ENCODE measurements at regions not wholly inside any gene's neighbourhood (a gene's known extent, or its start where the extent isn't known, plus 50 kb on each side); places are given as distances from the start of the nearest gene placed in this dataset.
A peak's percentile ranks its signal among the peaks of the same experiment; 100 is the strongest.

- no peaks in the 10 kb centered on the region for H3F3A ChIP-seq (ENCODE audit: insufficient read depth, low read length)
- no peak overlapping the region for H3K4me2 ChIP-seq (ENCODE audit: low read length)
- no peak overlapping the region for H2AFZ ChIP-seq (ENCODE audit: low read length)
- peaks cover 12% of the 10 kb centered on the region for H3K4me1 ChIP-seq (ENCODE audit: insufficient read depth, low read length, severe bottlenecking)
- H3K27me3 ChIP-seq (ENCODE audit: insufficient read depth, low read length), result no peaks in the 10 kb centered on the region
- H3K27ac ChIP-seq (ENCODE audit: low read depth, low read length, poor library complexity, severe bottlenecking), result no peak overlapping the region
- H3K4me3 ChIP-seq (ENCODE audit: low read depth, low read length, poor library complexity, severe bottlenecking), result no peak overlapping the region
- H3K9me2 ChIP-seq (ENCODE audit: low read depth, low read length), result no peaks in the 10 kb centered on the region
- TF ChIP-seq, protein P1, sequence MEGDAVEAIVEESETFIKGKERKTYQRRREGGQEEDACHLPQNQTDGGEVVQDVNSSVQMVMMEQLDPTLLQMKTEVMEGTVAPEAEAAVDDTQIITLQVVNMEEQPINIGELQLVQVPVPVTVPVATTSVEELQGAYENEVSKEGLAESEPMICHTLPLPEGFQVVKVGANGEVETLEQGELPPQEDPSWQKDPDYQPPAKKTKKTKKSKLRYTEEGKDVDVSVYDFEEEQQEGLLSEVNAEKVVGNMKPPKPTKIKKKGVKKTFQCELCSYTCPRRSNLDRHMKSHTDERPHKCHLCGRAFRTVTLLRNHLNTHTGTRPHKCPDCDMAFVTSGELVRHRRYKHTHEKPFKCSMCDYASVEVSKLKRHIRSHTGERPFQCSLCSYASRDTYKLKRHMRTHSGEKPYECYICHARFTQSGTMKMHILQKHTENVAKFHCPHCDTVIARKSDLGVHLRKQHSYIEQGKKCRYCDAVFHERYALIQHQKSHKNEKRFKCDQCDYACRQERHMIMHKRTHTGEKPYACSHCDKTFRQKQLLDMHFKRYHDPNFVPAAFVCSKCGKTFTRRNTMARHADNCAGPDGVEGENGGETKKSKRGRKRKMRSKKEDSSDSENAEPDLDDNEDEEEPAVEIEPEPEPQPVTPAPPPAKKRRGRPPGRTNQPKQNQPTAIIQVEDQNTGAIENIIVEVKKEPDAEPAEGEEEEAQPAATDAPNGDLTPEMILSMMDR (IDR thresholded peaks at IDR 0.05; ENCODE audit: low read length), result no peak
- no peak for TF ChIP-seq EZH2 (IDR thresholded peaks at IDR 0.05; ENCODE audit: borderline replicate concordance, low read length)
- H4K20me1 ChIP-seq (ENCODE audit: insufficient read depth, low read length), result no peaks in the 10 kb centered on the region
- no peaks in the 10 kb centered on the region for H3K36me3 ChIP-seq (ENCODE audit: insufficient read depth, low read length)
- no peak overlapping the region for H3K9ac ChIP-seq (ENCODE audit: low read length)
- no peaks in the 10 kb centered on the region for H3K9me3 ChIP-seq (ENCODE audit: low read length)
- no peaks in the 10 kb centered on the region for H3K79me2 ChIP-seq (ENCODE audit: insufficient read depth, low read length)
Measured at GRCh38 chr2:60657673-60658072, 98.4 kb upstream of the PAPOLG start.

GRCh38 chr2:60659026-60659425 lies 97.0 kb upstream of the PAPOLG start:
- no peaks in the 10 kb centered on the region for H3K36me3 ChIP-seq (ENCODE audit: insufficient read depth, low read length)
- TF ChIP-seq EZH2 (IDR thresholded peaks at IDR 0.05; ENCODE audit: borderline replicate concordance, low read length), result no peak
- TF ChIP-seq, protein P1 (IDR thresholded peaks at IDR 0.05; ENCODE audit: low read length), result peak; percentile 38
- no peaks in the 10 kb centered on the region for H3K27me3 ChIP-seq (ENCODE audit: insufficient read depth, low read length)
- H3F3A ChIP-seq (ENCODE audit: insufficient read depth, low read length), result no peaks in the 10 kb centered on the region
- no peaks in the 10 kb centered on the region for H3K9me3 ChIP-seq (ENCODE audit: low read length)
- no peak overlapping the region for H3K4me3 ChIP-seq (ENCODE audit: low read depth, low read length, poor library complexity, severe bottlenecking)
- no peak overlapping the region for H3K27ac ChIP-seq (ENCODE audit: low read depth, low read length, poor library complexity, severe bottlenecking)
- H3K4me2 ChIP-seq (ENCODE audit: low read length), result no peak overlapping the region
- H3K9me2 ChIP-seq (ENCODE audit: low read depth, low read length), result no peaks in the 10 kb centered on the region
- H2AFZ ChIP-seq (ENCODE audit: low read length), result no peak overlapping the region
- H3K9ac ChIP-seq (ENCODE audit: low read length), result no peak overlapping the region
- H3K4me1 ChIP-seq (ENCODE audit: insufficient read depth, low read length, severe bottlenecking), result peaks cover 12% of the 10 kb centered on the region
- no peaks in the 10 kb centered on the region for H4K20me1 ChIP-seq (ENCODE audit: insufficient read depth, low read length)
- H3K79me2 ChIP-seq (ENCODE audit: insufficient read depth, low read length), result no peaks in the 10 kb centered on the region

DNA sequence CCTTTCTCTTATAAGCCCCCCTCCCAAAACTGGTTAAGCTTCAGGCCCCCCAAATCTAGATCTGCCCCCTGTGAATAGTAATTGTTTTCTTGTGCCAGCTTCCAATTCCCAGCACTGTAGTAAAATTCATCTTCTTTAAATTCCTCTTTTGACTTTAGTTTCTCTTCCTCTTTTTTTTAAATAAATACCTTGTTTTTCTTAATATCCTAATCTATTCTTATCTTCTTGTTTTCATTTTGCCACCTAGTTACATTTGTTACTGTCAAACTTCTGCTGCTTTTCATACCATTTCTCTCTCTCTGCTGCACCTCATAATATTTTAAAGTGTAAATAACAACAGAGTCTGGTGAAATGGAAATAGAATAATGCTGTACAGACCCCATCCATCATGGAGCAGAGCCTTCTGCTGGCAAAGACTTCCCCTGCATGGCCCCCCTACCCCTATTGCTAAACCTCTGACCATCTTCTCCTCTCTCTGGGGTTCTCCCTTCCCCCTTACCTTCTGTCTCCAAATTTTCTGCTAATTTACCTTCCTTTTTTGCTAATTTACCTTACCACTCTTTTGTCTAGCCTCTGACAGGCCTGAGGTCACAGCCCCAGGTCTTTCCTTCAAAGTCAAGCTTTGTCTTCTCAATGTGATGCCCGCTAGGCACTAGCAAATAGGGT lies 94.9 kb upstream of the PAPOLG start:
- H4K20me1 ChIP-seq (ENCODE audit: insufficient read depth, low read length), result no peaks in the 10 kb centered on the region
- H3K4me1 ChIP-seq (ENCODE audit: insufficient read depth, low read length, severe bottlenecking), result peaks cover 12% of the 10 kb centered on the region
- no peaks in the 10 kb centered on the region for H3K79me2 ChIP-seq (ENCODE audit: insufficient read depth, low read length)
- H3K4me3 ChIP-seq (ENCODE audit: low read depth, low read length, poor library complexity, severe bottlenecking), result no peak overlapping the region
- TF ChIP-seq, protein P1 (IDR thresholded peaks at IDR 0.05; ENCODE audit: low read length), result no peak
- TF ChIP-seq EZH2 (IDR thresholded peaks at IDR 0.05; ENCODE audit: borderline replicate concordance, low read length), result no peak
- H3K9me3 ChIP-seq (ENCODE audit: low read length), result no peaks in the 10 kb centered on the region
- no peak overlapping the region for H3K9ac ChIP-seq (ENCODE audit: low read length)
- H3F3A ChIP-seq (ENCODE audit: insufficient read depth, low read length), result no peaks in the 10 kb centered on the region
- H3K27me3 ChIP-seq (ENCODE audit: insufficient read depth, low read length), result no peaks in the 10 kb centered on the region
- no peaks in the 10 kb centered on the region for H3K9me2 ChIP-seq (ENCODE audit: low read depth, low read length)
- no peak overlapping the region for H3K27ac ChIP-seq (ENCODE audit: low read depth, low read length, poor library complexity, severe bottlenecking)
- H3K36me3 ChIP-seq (ENCODE audit: insufficient read depth, low read length), result no peaks in the 10 kb centered on the region
- H2AFZ ChIP-seq (ENCODE audit: low read length), result no peak overlapping the region
- no peak overlapping the region for H3K4me2 ChIP-seq (ENCODE audit: low read length)
